ENCODE measurements at regions not wholly inside any gene's neighbourhood (a gene's known extent, or its start where the extent isn't known, plus 50 kb on each side); places are given as distances from the start of the nearest gene placed in this dataset.
"Not testable (repeated sequence)": the region's sequence is repeated elsewhere in the genome, so short reads cannot be mapped to it uniquely, and the experiment has no call there.

- not testable (repeated sequence) for DNase-seq
Measured at GRCh38 chr16:21487956-21488355, 111.4 kb upstream of the METTL9 start.

GRCh38 chr16:21499046-21499445 lies 100.3 kb upstream of the METTL9 start:
- peak; percentile 16 for DNase-seq

- DNase-seq: peak; percentile 80
Measured at GRCh38 chr16:21501223-21501868, 98.0 kb upstream of the METTL9 start.

DNA sequence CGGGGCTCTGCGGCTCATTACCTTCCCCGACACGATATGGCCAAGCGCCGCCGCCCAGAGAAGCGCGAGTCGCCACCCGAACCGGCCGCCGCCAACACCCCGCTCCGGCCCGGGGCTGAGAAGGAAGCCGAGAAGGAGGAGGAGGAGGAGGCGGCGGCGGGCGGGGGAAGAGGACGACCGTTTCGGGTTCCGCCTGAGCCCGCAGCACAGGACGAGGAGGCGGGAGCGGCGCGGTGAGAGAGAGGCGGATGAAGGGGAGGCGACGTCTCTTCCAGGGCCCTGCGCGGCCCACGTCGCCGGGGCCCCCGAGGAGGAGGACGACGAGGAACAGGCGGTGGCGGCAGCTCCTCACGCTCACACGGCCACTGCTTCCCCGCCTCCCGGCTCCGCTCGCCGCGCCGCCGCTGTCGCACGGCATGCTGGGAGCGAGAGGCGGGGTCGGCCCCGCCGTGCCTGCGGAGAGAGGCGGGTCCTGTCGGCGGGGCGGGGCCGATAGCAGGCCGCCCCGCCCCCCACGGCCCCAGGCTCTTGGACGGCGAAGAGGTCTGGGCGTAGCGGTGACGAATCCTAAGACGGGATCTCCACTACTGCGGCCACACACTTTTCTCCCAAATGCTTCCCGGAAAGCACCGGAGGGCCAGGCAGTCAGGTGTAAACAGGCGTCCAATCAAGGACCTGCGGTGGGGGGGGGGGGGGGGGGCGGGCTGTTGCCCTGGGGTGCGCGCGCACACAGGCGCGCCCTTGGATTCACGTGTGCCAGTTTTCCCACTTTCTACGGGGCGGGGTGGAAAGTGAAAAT lies 97.3 kb upstream of the METTL9 start:
- DNase-seq: peak; percentile 97

GRCh38 chr16:21503574-21503920 lies 95.8 kb upstream of the METTL9 start:
- DNase-seq: not testable (repeated sequence)

- peak; percentile 16 for DNase-seq
Measured at GRCh38 chr16:21503941-21504832, 95.2 kb upstream of the METTL9 start.

DNA sequence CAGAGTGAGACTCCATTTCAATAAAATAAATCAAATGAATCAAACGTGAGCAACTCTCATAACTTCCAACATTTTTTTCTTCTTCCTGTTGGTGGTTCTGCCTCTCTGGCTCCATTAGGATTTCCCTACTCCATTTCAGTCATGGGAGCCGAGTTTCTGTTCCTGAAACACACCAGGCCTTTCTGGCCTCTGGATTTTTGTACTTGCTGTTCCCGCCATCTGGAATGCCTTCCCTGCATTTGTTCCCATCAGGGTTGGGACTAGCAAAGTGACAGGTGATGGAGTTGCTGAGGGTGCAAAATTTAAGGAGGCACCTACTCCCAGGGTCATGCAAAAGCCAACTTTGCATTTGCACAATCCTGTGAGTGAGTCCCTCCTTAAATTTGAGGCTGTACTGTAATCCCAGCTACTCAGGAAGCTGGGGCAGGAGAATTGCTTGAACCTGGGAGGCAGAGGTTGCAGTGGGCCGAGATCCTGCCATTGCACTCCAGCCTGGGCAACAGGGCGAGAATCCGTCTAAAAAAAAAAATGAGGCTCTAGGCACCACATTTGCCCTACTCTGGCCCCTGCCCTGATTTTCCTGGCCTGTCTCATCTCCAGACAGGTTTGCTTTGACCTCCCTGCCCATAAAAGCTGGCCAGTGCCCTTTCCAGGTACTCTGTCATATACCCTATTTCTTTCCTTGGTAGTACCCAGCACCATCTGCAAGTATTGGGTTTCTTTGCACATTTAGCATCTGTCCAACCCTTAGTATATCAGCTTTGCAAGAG lies 93.4 kb upstream of the METTL9 start:
- peak; percentile 15 for DNase-seq

- peak; percentile 67 for DNase-seq
Measured at GRCh38 chr16:21506857-21507456, 92.4 kb upstream of the METTL9 start.

- DNase-seq: peak; percentile 22
Measured at GRCh38 chr16:21507631-21508305, 91.6 kb upstream of the METTL9 start.

DNA sequence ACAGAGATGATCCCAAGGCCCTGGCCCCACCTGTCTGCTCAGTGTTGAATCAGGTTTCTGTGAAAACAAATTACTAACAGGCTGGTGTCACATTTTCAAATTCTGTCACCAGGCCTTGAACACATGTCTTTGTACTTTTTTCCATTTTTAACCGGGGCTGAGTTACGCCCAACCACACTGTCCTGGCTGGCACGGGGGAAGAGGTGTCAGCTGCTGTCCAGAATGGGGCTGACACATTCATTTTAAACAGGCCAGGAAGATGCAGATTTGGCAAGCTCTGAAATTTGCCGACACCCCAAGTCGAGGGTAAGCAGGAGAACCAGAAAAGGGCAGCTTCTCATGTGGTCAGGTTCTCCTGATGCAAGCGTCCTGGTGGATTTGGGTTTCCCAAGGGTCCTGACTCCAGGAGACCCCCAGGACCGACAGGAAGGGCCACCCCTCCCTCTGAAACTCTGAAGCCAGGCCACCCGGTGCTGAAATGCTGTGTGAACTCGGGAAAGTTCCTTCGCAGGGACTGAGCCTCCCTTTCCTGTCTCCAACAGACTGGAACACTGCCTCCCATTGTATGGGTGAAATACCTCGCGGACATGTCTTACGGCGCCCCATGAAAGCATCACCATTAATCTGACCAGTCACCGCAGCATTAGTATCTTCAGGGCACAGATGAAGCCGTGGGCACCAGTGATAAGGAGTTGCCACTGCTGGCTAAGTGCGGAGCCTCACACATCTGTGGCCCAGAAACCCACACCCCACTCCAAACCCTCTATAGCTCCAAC lies 90.5 kb upstream of the METTL9 start:
- peak; percentile 24 for DNase-seq

DNA sequence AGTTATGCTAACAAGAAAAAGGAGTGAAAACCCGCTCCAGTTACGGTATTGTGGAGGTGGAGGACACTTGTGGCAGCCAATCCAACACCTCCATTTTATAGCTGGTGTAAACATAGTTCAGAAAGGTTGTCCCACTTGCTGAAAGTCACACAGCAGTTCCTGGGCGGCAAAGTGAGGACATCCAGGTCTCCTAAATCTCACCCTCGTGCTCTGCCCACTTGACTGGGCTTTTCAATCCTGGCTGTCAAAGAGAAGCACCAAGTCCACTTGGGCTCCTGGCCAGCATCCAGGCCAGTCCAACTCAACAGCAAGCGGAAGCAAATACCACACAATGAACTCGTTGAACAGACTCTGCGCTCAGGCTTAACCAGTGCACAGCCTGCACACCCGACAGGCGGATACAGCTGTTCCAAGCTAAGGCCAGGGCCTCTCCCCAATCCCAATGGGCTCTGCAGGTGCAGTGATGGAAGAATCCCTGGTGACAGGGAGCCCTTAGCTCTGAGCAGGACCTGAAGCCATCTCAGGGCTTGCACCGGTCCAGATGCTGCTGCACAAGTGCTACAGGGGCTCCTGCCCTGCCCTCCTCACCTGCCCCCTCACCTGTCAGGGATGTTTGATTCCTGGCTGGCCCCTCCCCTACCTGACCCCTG lies 89.8 kb upstream of the METTL9 start:
- DNase-seq: peak; percentile 19

DNA sequence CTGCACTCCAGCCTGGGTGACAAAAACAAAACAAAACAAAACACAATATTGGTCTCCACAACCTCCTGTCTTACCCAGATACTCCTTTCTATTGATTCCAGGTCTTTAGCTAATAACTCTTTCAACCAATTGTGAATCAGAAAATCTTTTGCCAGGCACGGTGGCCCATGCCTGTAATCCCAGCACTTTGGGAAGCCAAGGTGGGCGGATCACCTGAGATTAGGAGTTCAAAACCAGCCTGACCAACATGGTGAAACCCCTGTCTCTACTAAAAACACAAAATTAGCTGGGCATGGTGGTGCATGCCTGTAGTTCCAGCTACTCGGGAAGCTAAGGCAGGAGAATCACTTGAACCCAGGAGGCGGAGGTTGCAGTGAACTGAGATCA lies 88.5 kb upstream of the METTL9 start:
- peak; percentile 16 for DNase-seq

DNA sequence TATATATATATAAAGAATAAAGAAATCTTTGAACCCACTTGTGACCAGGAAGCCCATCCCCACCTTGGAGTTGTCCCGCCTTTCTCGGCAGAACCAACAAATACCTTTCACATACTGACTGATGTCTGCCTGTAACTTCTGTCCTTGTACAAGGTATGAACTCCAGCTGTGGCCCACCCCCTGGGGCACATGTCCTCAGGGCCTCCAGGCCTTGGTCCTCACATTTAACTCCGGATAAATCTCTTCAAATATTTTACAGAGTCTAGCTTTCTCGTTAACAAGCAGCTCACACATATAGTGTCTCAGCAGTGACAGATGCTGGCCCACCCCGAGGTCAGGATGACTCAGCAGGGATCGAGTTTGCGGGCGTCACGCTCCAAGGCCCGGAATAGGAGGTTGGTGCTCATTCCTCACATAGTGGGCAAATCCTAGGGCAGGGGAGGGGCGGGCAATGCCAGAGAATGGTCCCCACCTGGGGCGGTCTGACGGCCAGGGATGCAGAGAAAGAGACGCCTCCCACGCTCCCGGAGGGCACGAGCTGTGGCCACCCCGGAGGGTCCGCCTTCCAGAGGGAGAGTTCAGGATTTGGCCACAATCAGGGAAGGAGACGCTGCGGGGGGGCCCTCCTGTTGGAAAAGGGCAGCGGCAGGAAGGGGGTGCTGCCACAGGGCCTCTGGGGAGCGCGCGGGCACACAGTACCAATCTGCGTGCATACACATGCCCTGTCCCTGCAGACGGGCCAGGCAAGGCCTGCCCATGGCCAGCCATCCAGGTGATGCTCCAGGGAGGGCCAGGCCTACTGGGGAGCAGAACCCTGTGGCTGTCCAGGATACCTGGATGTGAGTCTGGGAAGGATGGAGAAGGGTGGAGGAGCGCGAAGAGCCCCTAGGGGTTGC lies 87.8 kb upstream of the METTL9 start:
- DNase-seq: peak; percentile 28

- DNase-seq: peak; percentile 25
Measured at GRCh38 chr16:21512280-21513192, 86.8 kb upstream of the METTL9 start.

DNA sequence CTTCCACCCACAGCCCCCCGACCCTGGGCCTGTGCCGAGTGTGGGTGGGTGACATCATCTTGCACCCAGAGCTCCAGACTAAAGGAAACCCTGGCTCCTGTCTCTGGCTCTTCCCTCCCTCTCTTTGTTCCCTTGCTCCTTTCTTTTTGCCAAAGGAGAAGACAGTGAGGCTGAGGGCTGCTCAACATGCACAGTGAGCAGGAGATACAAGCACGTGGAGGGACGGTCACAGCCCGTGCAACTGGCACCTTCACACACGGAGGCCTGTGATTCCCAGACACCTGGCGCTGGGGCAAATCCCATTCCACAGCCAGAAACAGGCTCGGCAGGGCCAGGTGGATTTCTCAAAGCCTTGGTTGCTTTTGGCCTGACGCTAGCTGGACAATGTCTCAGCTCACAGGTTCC lies 86.0 kb upstream of the METTL9 start:
- not testable (repeated sequence) for DNase-seq

DNA sequence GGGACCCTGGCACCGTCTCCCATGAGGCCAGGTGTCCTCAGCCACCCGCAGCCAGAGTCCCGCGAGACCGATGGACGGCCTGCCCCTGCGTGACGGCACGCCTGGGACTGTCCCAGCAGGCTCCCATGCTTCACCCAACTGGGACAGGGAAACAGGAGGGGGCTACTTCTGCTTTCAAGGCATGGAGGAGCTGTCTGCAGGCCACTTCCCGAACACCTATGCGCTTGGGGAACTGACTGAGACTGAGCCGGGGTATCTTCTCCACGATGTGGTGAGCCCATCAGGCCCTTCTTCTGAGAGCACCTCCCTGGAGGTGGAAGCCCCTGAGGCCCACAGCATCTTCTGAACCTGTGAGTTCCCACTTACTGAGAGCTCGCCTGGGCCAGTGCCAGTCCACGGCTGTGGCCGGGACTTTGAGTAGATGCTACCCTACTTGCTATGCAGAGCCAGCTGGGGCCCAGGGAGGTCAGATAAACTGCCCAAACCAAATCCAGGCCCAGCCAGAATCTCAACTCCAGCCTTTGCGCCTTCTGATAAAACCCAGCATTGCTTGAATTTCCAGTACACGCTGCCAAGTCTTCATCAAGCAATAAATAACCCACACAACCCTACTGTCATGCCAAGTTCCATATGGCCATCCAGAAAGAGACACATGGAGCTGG lies 85.4 kb upstream of the METTL9 start:
- not testable (repeated sequence) for DNase-seq

DNA sequence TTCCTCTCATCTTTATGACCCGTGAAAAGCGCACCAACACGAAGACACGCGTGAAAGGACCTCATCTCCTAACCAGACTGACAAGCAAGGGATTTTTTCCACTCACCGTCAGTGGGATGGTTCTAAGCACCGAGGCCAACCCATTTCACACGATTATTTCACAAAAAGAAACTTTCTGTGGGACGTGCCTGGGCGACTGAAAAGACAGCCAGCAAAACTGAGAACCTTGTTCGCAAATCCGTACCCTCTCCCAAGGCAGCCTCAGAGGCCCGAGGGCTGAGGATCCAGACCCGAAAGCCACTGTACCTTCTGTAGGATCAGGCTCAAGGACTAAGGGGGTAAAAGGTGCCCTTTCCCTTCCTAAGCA lies 84.9 kb upstream of the METTL9 start:
- DNase-seq: not testable (repeated sequence)

DNA sequence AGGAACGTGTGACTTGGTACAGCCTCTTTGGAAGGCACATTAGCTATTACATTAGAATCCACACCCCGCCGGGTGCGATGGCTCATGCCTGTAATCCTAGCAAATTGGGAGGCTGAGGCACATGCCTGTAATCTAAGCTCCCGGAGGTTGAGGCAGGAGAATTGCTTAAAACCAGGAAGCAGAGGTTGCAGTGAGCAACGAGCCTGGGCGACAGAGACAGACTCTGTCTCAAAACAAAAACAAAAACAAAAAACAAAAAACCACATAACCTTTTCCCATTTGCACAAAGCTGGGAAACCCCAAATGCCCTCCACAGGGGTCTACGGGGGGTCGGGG lies 82.7 kb upstream of the METTL9 start:
- DNase-seq: not testable (repeated sequence)

Data from activated T-cell treated with anti-CD3 and anti-CD28 coated beads, Interleukin-2, amount 50 U/mL, for 1 hour (primary cell).